ENCODE measurements at regions not wholly inside any gene's neighbourhood (a gene's known extent, or its start where the extent isn't known, plus 50 kb on each side); places are given as distances from the start of the nearest gene placed in this dataset.
"Not testable (repeated sequence)": the region's sequence is repeated elsewhere in the genome, so short reads cannot be mapped to it uniquely, and the experiment has no call there.

GRCh38 chr10:128578766-128579165 lies 452.5 kb upstream of the MKI67 start:
- DNase-seq (ENCODE audit: low spot score) = no peak
- Histone ChIP-seq H3K4me3 (ENCODE audit: low read depth in 1 of 3, low read length in 3 of 3) (no peak overlapping the region), H3K36me3 (ENCODE audit: control insufficient read depth in 4 of 4, insufficient read depth in 3 of 4, low read depth in 1 of 4, low read length in 3 of 4) (no peaks in the 10 kb centered on the region), H3K27ac (ENCODE audit: low read depth in 1 of 2, low read length in 2 of 2) (no peak overlapping the region), H3K27me3 (ENCODE audit: control insufficient read depth in 4 of 4, insufficient read depth in 4 of 4, low read length in 3 of 4) (peaks cover 0 to 6% (median 0%) of the 10 kb centered on the region in 4 donors), H3K4me1 (ENCODE audit: control insufficient read depth in 4 of 4, insufficient read depth in 4 of 4, low read length in 3 of 4) (no peaks in the 10 kb centered on the region), H3K9me3 (ENCODE audit: control insufficient read depth in 4 of 4, low read length in 3 of 4) (no peaks in the 10 kb centered on the region), H3K9ac (ENCODE audit: low read depth in 1 of 2, low read length in 2 of 2) (no peak overlapping the region)
- 89% methylated on average over 5 of the region's 5 CpGs for WGBS
- no peak for TF ChIP-seq TAF1 (conservative IDR thresholded peaks at IDR 0.05)
- TF ChIP-seq MAX (IDR thresholded peaks at IDR 0.05) = no peak
- no peak for TF ChIP-seq SP1 (IDR thresholded peaks at IDR 0.05)
- no peak for TF ChIP-seq ZBTB33 (IDR thresholded peaks at IDR 0.05)

GRCh38 chr10:128579280-128579865 lies 453.1 kb upstream of the MKI67 start:
- no peaks in the 10 kb centered on the region for H3K4me1 ChIP-seq (ENCODE audit: control insufficient read depth in 4 of 4, insufficient read depth in 4 of 4, low read length in 3 of 4)
- H3K9me3 ChIP-seq (ENCODE audit: control insufficient read depth in 4 of 4, low read length in 3 of 4) = no peaks in the 10 kb centered on the region
- no peak for TF ChIP-seq ZBTB33 (IDR thresholded peaks at IDR 0.05)
- no peak for TF ChIP-seq GABPA (IDR thresholded peaks at IDR 0.05 in 1 of 2, conservative IDR thresholded peaks at IDR 0.05 in 1 of 2)
- no peak for TF ChIP-seq RAD21 (IDR thresholded peaks at IDR 0.05)
- 47% methylated on average over 8 of the region's 8 CpGs for WGBS
- H3K9ac ChIP-seq (ENCODE audit: low read depth in 1 of 2, low read length in 2 of 2) = no peak overlapping the region
- no peaks in the 10 kb centered on the region for H3K36me3 ChIP-seq (ENCODE audit: control insufficient read depth in 4 of 4, insufficient read depth in 3 of 4, low read depth in 1 of 4, low read length in 3 of 4)
- DNase-seq (ENCODE audit: low spot score) = no peak
- H3K27me3 ChIP-seq (ENCODE audit: control insufficient read depth in 4 of 4, insufficient read depth in 4 of 4, low read length in 3 of 4) = peaks cover 0 to 6% (median 0%) of the 10 kb centered on the region in 4 donors
- H3K27ac ChIP-seq (ENCODE audit: low read depth in 1 of 2, low read length in 2 of 2) = no peak overlapping the region
- H3K4me3 ChIP-seq (ENCODE audit: low read depth in 1 of 3, low read length in 3 of 3) = no peak overlapping the region

- Histone ChIP-seq H3K9me3 (ENCODE audit: control insufficient read depth in 4 of 4, low read length in 3 of 4) (no peaks in the 10 kb centered on the region), H3K4me1 (ENCODE audit: control insufficient read depth in 4 of 4, insufficient read depth in 4 of 4, low read length in 3 of 4) (no peaks in the 10 kb centered on the region), H3K4me3 (ENCODE audit: low read depth in 1 of 3, low read length in 3 of 3) (no peak overlapping the region), H3K36me3 (ENCODE audit: control insufficient read depth in 4 of 4, insufficient read depth in 3 of 4, low read depth in 1 of 4, low read length in 3 of 4) (no peaks in the 10 kb centered on the region), H3K27me3 (ENCODE audit: control insufficient read depth in 4 of 4, insufficient read depth in 4 of 4, low read length in 3 of 4) (peaks cover 0 to 6% (median 0%) of the 10 kb centered on the region in 4 donors), H3K9ac (ENCODE audit: low read depth in 1 of 2, low read length in 2 of 2) (no peak overlapping the region), H3K27ac (ENCODE audit: low read depth in 1 of 2, low read length in 2 of 2) (no peak overlapping the region)
- 83% methylated on average over 3 of the region's 3 CpGs for WGBS
- no peak for DNase-seq (ENCODE audit: low spot score)
- TF ChIP-seq GABPA (IDR thresholded peaks at IDR 0.05 in 1 of 2, conservative IDR thresholded peaks at IDR 0.05 in 1 of 2) = no peak
- no peak for TF ChIP-seq MAX (IDR thresholded peaks at IDR 0.05)
These were observed 453.7 kb upstream of the MKI67 start for GRCh38 chr10:128579901-128580300.

GRCh38 chr10:128583125-128583524 lies 456.9 kb upstream of the MKI67 start:
- H3K27ac ChIP-seq (ENCODE audit: low read depth in 1 of 2, low read length in 2 of 2); H3K9me3 ChIP-seq (ENCODE audit: control insufficient read depth in 4 of 4, low read length in 3 of 4); H3K4me1 ChIP-seq (ENCODE audit: control insufficient read depth in 4 of 4, insufficient read depth in 4 of 4, low read length in 3 of 4); H3K27me3 ChIP-seq (ENCODE audit: control insufficient read depth in 4 of 4, insufficient read depth in 4 of 4, low read length in 3 of 4); H3K9ac ChIP-seq (ENCODE audit: low read depth in 1 of 2, low read length in 2 of 2); H3K4me3 ChIP-seq (ENCODE audit: low read depth in 1 of 3, low read length in 3 of 3); DNase-seq (ENCODE audit: low spot score); H3K36me3 ChIP-seq (ENCODE audit: control insufficient read depth in 4 of 4, insufficient read depth in 3 of 4, low read depth in 1 of 4, low read length in 3 of 4): not testable (repeated sequence)
- 92% methylated on average over 2 of the region's 2 CpGs for WGBS

GRCh38 chr10:128586599-128586998 lies 460.4 kb upstream of the MKI67 start:
- not testable (repeated sequence) for DNase-seq (ENCODE audit: low spot score); H3K9me3 ChIP-seq (ENCODE audit: control insufficient read depth in 4 of 4, low read length in 3 of 4); H3K9ac ChIP-seq (ENCODE audit: low read depth in 1 of 2, low read length in 2 of 2); H3K27me3 ChIP-seq (ENCODE audit: control insufficient read depth in 4 of 4, insufficient read depth in 4 of 4, low read length in 3 of 4); H3K27ac ChIP-seq (ENCODE audit: low read depth in 1 of 2, low read length in 2 of 2); H3K36me3 ChIP-seq (ENCODE audit: control insufficient read depth in 4 of 4, insufficient read depth in 3 of 4, low read depth in 1 of 4, low read length in 3 of 4); H3K4me1 ChIP-seq (ENCODE audit: control insufficient read depth in 4 of 4, insufficient read depth in 4 of 4, low read length in 3 of 4); H3K4me3 ChIP-seq (ENCODE audit: low read depth in 1 of 3, low read length in 3 of 3)
- 91% methylated on average over 3 of the region's 3 CpGs for WGBS

All from liver (tissue), 7 donors.